IPS DF 6.9 (cell line): ENCODE measurements at regions not wholly inside any gene's neighbourhood (a gene's known extent, or its start where the extent isn't known, plus 50 kb on each side); places are given as distances from the start of the nearest gene placed in this dataset.
A peak's percentile ranks its signal among the peaks of the same experiment; 100 is the strongest.
"Not testable (repeated sequence)": the region's sequence is repeated elsewhere in the genome, so short reads cannot be mapped to it uniquely, and the experiment has no call there.

Experiments
- DNase-seq: peaks from one replicate; pipeline ENCODE4 v3.0.0-alpha.2; 2013; ENCODE audit warnings: low read depth, low spot score
- H3K27ac ChIP-seq: one replicate; pipeline ENCODE4 v1.5.1; 2013; ENCODE audit warnings: low read length, control low read depth
- H3K27me3 ChIP-seq: 2 replicates; pipeline ENCODE4 v1.6.1; 2013; ENCODE audit warnings: mild to moderate bottlenecking, low read length; ENCODE audit not compliant: control insufficient read depth, insufficient read depth
- H3K36me3 ChIP-seq: 2 replicates; pipeline ENCODE4 v1.6.1; 2013; ENCODE audit warnings: low read length; ENCODE audit not compliant: control insufficient read depth, insufficient read depth
- H3K4me1 ChIP-seq: 2 replicates; pipeline ENCODE4 v1.6.1; 2013; ENCODE audit warnings: low read length; ENCODE audit not compliant: control insufficient read depth, insufficient read depth
- H3K4me3 ChIP-seq: 2 replicates; pipeline ENCODE4 v1.5.1; 2013; ENCODE audit warnings: mild to moderate bottlenecking, low read length
- H3K9me3 ChIP-seq: 2 replicates; pipeline ENCODE4 v1.6.1; 2013; ENCODE audit warnings: low read length, inconsistent platforms; ENCODE audit not compliant: control insufficient read depth, insufficient read depth
- WGBS: extraction: QIAGEN DNeasy Blood & Tissue Kit; methylation state at CpG from one replicate; pipeline ENCODE4 v1.1.7; 2013; ENCODE audit warnings: mixed read lengths, missing lambda C conversion rate; ENCODE audit not compliant: insufficient read length, insufficient coverage; 5-methylcytosine and 5-hydroxymethylcytosine counted together

DNA sequence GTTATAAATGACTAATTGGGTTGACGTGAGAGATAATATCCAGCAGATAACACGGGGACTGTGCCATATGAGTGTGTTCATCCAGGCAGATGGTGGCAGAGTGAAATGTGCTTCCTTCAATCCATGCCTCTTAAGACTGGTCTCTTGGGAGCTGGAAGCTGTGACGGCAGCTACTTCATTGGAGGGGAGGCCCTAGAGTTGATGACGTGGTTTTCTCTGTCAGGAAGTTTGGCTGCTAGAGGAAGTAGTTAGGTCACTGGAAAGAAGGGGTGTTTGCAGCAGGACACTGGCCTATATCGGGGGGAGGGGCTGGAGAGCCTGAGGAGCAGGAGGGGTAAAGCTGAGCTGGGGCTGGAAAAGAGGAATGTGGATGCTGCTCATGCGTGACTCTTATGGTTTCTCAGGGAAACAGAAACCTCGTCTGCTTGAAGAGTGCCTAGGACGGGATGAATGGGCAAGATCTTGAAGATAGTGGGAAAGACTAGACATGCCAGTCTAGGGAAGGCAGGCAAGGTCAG lies 3051.6 kb downstream of the RPIA start:
- no CpG with 5 or more reads among the region's 8 CpGs for WGBS
- H3K27ac ChIP-seq, H3K36me3 ChIP-seq, H3K4me3 ChIP-seq, H3K27me3 ChIP-seq, H3K4me1 ChIP-seq, H3K9me3 ChIP-seq, DNase-seq: not testable (repeated sequence)

DNA sequence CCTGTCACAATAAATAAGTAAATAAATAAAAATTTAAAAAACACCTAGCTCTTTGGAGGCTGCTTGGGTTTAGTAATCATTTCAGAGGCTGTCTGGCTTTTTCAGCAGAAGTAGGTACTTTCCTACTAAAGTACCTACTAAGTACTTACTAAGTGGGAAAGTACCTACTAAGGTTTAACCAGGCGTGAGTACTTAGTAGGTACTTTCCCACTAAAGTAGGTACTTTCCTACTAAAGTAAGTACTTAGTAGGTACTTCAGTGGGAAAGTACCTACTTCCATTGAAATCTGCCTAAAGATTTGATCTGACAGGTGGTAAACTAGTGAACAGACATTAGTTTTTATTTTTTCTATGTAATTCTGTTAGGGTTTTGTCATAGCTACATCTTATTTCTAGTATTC lies 3052.4 kb downstream of the RPIA start:
- H3K36me3 ChIP-seq, H3K4me1 ChIP-seq, H3K9me3 ChIP-seq, H3K4me3 ChIP-seq, H3K27me3 ChIP-seq, DNase-seq, H3K27ac ChIP-seq: not testable (repeated sequence)
- WGBS: no CpG with 5 or more reads among the region's 1 CpG

DNA sequence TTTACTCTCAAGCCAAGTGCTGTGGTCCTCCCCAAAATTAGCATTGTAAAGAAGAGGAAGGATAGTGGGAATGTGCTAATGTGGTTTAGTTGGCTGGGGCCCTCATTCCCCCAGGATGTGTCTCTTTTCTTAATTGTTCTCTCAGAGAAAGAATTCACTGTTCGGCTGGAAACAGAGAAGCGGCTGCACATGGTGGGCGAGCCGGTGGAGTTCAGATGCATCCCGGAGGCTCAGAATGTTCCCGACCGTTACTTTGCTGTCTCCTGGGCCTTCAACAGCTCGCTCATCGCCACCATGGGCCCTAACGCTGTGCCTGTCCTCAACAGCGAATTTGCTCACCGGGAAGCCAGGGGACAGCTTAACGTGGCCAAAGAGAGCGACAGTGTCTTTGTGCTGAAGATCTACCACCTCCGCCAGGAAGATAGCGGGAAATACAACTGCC lies 3053.2 kb downstream of the RPIA start:
- 0 out of 2 replicates have a peak overlapping the region, but pooled peaks have one; percentile 24 for H3K4me3 ChIP-seq
- WGBS: no CpG with 5 or more reads among the region's 16 CpGs

DNA sequence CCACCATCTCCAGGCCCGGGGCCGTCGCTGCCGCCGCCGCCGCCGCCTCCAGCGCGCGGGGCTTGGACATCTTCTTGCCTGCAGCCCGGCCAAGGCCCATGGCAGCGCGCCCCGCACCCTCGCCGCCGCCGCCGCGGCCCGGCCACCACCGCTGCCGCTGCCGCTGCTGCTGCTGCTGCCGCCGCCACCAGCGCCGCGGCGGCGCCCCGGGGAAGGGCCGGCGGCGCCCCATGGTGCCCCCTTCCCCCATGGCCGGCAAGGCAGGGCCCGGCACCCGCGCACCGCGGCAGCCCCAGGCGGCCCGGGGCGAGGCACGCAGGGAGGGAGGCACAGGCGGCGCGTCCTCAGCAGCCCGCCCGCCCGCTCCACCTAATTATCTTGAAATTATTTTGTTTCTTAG lies 3057.4 kb downstream of the RPIA start:
- Histone ChIP-seq H3K4me3 (peak overlapping the region; percentile 20; the same call in 1 of the 2 replicates), H3K4me1 (no peaks in the 10 kb centered on the region), H3K27me3 (no peaks in the 10 kb centered on the region), H3K27ac (no peak overlapping the region), H3K9me3 (no peaks in the 10 kb centered on the region), H3K36me3 (no peaks in the 10 kb centered on the region)
- DNase-seq: no peak
- no CpG with 5 or more reads among the region's 52 CpGs for WGBS

More for the DNA sequence above, 3053.2 kb downstream of the RPIA start:
- H3K9me3 ChIP-seq, DNase-seq, H3K36me3 ChIP-seq, H3K4me1 ChIP-seq, H3K27ac ChIP-seq, H3K27me3 ChIP-seq: not testable (repeated sequence)

DNA sequence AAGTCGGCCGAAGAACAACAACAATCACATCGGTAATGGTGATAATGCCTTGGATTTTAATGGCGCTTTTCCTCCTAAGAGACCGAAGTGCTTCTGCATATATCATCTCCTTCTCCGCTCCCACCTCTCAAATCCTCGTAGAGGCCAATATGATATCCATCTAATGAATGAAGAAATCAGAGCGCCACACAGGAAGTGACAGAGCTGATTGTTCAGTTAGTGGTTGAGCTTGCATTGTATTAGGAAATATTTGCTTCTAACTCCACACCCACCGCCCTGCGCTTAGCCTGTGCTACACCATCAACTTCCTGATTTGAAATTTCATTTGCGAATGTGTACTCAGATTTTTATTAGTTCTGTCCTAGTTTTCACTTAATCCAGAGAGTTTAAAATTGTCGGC lies 3058.2 kb downstream of the RPIA start:
- not testable (repeated sequence) for H3K4me3 ChIP-seq, H3K9me3 ChIP-seq, H3K27me3 ChIP-seq, DNase-seq, H3K36me3 ChIP-seq, H3K4me1 ChIP-seq, H3K27ac ChIP-seq
- WGBS: no CpG with 5 or more reads among the region's 12 CpGs

DNA sequence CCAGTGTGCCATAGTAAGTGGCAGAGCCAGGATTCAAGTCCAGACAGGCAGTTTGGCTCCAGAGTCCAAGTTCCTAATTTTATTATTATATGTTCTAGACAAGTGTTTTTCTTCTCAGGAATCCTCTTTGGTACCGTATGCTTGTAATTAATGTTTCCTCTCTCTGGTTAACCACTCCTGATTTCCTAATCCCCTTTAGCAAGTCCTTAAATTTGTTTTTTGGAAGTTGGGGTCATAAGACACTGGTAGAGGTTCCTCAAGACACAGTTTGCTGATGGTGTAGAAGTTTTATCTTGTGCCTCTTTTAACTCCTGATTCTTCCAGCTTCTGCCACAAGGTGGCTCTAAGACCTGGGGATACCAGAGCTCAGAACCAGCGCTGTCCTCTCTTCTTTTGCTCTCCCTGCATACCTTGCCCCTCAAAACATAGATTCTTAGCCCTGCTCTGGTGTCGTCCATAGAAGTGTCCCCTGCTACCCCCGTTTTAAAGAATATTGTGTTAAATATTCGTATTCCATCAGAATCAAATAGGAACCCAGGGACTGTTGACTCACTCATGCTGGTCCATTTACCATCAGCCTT lies 3068.0 kb downstream of the RPIA start:
- no CpG with 5 or more reads among the region's 5 CpGs for WGBS

DNA sequence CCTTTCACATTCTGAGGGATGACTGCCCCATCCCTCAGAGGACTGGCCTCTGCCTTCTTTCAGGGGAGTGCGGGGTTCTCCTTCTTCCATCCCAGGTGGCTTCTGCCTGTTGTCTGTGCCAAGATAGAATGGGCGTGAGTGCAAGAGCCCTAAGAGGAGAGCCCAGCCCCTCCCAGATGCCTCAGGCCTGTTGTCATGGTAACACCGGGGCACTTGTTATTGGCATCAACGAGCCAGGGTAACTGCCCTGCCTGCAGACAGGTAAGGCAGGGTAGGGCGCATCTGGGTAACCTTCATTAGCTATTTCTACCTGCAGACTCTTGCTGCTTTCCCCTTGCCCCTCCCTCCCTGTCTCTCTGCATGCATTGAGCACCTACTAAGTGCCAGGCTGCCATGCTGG lies 3069.2 kb downstream of the RPIA start:
- H3K27me3 ChIP-seq, H3K4me1 ChIP-seq: not testable (repeated sequence)
- no CpG with 5 or more reads among the region's 5 CpGs for WGBS

More for the DNA sequence above, 3068.0 kb downstream of the RPIA start:
- H3K9me3 ChIP-seq, H3K36me3 ChIP-seq, H3K4me3 ChIP-seq, H3K27ac ChIP-seq, H3K27me3 ChIP-seq, DNase-seq, H3K4me1 ChIP-seq: not testable (repeated sequence)

DNA sequence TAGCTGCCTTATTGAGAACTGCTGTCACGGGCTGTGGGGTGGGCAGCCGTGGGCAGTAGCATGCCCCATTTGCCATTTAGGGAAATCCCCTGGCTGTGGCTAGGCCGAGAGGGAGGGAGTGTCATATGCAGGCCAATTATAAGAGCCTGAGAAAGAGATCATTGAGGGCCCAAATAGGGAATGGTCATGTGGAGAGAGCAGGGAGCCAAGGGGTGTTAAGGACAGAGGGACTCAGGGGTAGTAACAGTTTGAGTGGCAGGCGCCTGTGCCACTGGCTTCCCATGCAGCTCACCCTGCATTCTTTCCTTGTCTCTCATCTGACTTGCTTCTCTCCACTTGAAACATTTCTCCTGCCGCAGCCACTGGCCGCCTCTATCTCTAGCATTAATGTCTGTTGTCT lies 3070.8 kb downstream of the RPIA start:
- H3K27ac ChIP-seq, H3K4me3 ChIP-seq, H3K4me1 ChIP-seq, DNase-seq, H3K27me3 ChIP-seq, H3K36me3 ChIP-seq, H3K9me3 ChIP-seq: not testable (repeated sequence)
- WGBS: no CpG with 5 or more reads among the region's 6 CpGs

More for the DNA sequence above, 3069.2 kb downstream of the RPIA start:
- not testable (repeated sequence) for H3K9me3 ChIP-seq, H3K36me3 ChIP-seq, DNase-seq, H3K27ac ChIP-seq, H3K4me3 ChIP-seq

DNA sequence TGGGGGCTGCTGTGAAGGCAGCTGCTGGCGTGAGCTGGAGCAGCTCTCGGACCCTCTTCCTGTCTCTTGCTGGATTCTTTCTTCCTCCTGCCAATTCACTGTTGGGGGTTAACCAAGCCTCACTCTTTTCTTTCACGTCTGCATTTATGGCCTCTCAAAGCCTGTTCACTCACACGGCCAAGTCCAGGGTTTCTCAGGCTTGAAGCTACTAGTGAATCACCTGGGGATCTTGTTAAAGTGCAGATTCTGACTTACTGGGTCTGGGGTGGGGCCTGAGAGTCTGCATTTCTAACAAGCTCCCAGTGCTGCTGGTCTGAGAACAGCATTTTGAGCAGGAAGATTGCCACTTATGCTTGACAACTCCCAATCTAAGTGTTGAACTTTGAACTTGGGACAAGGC lies 3072.2 kb downstream of the RPIA start:
- not testable (repeated sequence) for H3K4me3 ChIP-seq, H3K27ac ChIP-seq, H3K4me1 ChIP-seq, H3K36me3 ChIP-seq, H3K27me3 ChIP-seq, DNase-seq, H3K9me3 ChIP-seq
- WGBS: no CpG with 5 or more reads among the region's 4 CpGs

DNA sequence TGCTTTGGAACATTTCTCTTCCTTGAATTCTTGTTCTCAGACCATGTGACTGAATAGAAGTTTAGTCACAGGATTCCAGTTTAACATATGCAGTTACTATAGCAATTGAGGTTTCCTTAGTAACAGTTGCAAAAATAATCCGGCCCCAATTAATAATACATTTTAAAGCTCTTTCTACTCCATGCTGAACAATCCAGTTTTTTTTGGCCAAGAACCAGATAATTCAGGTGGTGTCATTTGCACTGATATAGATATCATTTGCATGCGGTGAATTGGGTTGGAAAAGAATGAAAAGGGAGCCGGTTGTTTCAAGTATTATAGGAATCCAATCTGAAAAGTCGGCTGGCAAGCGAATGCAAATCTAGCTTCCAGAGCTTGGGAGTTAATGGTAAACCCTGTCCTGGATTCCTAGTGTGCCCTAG lies 3073.1 kb downstream of the RPIA start:
- H3K4me3 ChIP-seq, H3K36me3 ChIP-seq, H3K4me1 ChIP-seq, DNase-seq, H3K27ac ChIP-seq, H3K9me3 ChIP-seq, H3K27me3 ChIP-seq: not testable (repeated sequence)
- WGBS: no CpG with 5 or more reads among the region's 5 CpGs
